HUES64 (cell line): ENCODE measurements at regions not wholly inside any gene's neighbourhood (a gene's known extent, or its start where the extent isn't known, plus 50 kb on each side); places are given as distances from the start of the nearest gene placed in this dataset.
"Not testable (repeated sequence)": the region's sequence is repeated elsewhere in the genome, so short reads cannot be mapped to it uniquely, and the experiment has no call there.

ENCODE experiments used
- H3K27ac ChIP-seq: 2 replicates; pipeline ENCODE4 v1.7.0; 2013; ENCODE audit warnings: low read depth, low read length, inconsistent platforms
- H3K27me3 ChIP-seq: 2 replicates; pipeline ENCODE4 v1.6.1; 2013; ENCODE audit warnings: mild to moderate bottlenecking, low read length; ENCODE audit not compliant: insufficient read depth
- H3K36me3 ChIP-seq: 2 replicates; pipeline ENCODE4 v1.6.1; 2013; ENCODE audit warnings: mild to moderate bottlenecking, low read length; ENCODE audit not compliant: insufficient read depth
- H3K4me1 ChIP-seq: 2 replicates; pipeline ENCODE4 v1.6.1; 2013; ENCODE audit warnings: mild to moderate bottlenecking, low read length, moderate library complexity; ENCODE audit not compliant: insufficient read depth
- H3K4me3 ChIP-seq: 2 replicates; pipeline ENCODE4 v1.5.1; 2013; ENCODE audit warnings: mild to moderate bottlenecking, low read length, moderate library complexity
- H3K9ac ChIP-seq: 2 replicates; pipeline ENCODE4 v1.6.1; 2013; ENCODE audit warnings: mild to moderate bottlenecking, low read depth, low read length
- H3K9me3 ChIP-seq: 2 replicates; pipeline ENCODE4 v1.6.1; 2013; ENCODE audit warnings: low read depth, low read length; ENCODE audit not compliant: insufficient read depth
- WGBS: fragments of 150-250, 120-280 bp; methylation state at CpG from one replicate; pipeline ENCODE4 v1.1.7; 2013; ENCODE audit warnings: missing lambda C conversion rate; 5-methylcytosine and 5-hydroxymethylcytosine counted together

DNA sequence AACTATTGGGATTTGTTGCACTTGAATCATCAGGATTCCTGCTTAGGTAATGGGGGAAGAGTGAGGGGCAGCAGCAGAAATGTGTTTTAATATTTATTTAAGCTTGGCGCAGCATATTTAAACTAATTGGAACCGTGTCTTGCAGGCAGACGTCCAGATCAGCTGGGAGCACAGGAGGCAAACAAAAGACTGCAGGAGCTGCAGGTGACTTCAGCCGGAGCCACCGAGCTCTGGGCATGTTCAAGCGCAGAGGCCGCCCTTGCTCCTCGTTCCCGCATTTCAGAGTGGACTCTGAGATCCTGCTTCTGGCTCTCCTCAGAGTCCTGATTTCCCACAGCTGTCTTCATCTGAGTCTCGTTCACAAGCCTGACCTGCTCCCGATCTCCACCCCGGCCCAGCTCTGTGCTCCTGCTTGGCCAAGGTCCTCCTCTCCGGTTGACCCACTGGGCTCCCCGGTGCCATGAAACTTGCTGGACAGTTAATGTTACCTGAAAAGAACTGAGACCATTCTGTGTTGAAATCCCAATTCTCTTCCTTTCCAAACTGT, 475.5 kb downstream of the SOX11 start:
- H3K36me3 ChIP-seq, result no peaks in the 10 kb centered on the region
- H3K27ac ChIP-seq, result no peak overlapping the region
- no peaks in the 10 kb centered on the region for H3K4me1 ChIP-seq
- no peak overlapping the region for H3K9ac ChIP-seq
- 90% methylated on average over 14 of the region's 14 CpGs for WGBS
- H3K27me3 ChIP-seq, result no peaks in the 10 kb centered on the region
- H3K4me3 ChIP-seq, result no peak overlapping the region
- no peaks in the 10 kb centered on the region for H3K9me3 ChIP-seq

- no peak overlapping the region for H3K27ac ChIP-seq
- no peaks in the 10 kb centered on the region for H3K4me1 ChIP-seq
- H3K27me3 ChIP-seq, result no peaks in the 10 kb centered on the region
- no peak overlapping the region for H3K9ac ChIP-seq
- H3K4me3 ChIP-seq, result no peak overlapping the region
- H3K9me3 ChIP-seq, result no peaks in the 10 kb centered on the region
- 100% methylated on average over 1 of the region's 1 CpG for WGBS
- no peaks in the 10 kb centered on the region for H3K36me3 ChIP-seq
Observed at GRCh38 chr2:6168485-6168884, 476.3 kb downstream of the SOX11 start.

- no peak overlapping the region for H3K9ac ChIP-seq
- WGBS, result 87% methylated on average over 3 of the region's 3 CpGs
- H3K27ac ChIP-seq, result no peak overlapping the region
- peaks cover 7% of the 10 kb centered on the region; the same call in 1 of the 2 replicates for H3K9me3 ChIP-seq
- no peaks in the 10 kb centered on the region for H3K27me3 ChIP-seq
- no peaks in the 10 kb centered on the region for H3K4me1 ChIP-seq
- no peak overlapping the region for H3K4me3 ChIP-seq
- no peaks in the 10 kb centered on the region for H3K36me3 ChIP-seq
Observed at GRCh38 chr2:6171294-6171693, 479.1 kb downstream of the SOX11 start.

DNA sequence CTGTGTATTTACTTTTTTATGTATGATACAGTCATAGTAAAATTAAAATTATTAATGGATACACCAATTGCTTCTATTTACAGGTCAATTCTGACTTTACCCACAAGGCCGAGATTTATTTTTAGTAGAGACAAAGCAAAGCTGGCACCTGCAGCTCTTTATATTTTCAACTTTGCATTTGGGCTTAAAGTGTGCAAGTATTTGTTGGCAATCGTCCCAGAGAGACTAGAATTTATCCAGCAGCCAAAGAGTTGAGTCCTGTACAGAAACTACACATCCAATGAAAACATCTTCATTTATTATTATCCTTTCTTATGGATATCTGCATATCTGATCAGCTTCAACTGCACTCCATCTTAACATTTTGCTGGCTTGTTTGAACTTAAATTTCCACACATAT, 485.6 kb downstream of the SOX11 start:
- H3K9ac ChIP-seq, result no peak overlapping the region
- no peaks in the 10 kb centered on the region for H3K36me3 ChIP-seq
- H3K27me3 ChIP-seq, result no peaks in the 10 kb centered on the region
- peaks cover 7% of the 10 kb centered on the region; the same call in 1 of the 2 replicates for H3K9me3 ChIP-seq
- H3K4me3 ChIP-seq, result no peak overlapping the region
- 97% methylated on average over 2 of the region's 2 CpGs for WGBS
- H3K4me1 ChIP-seq, result 0 out of 2 replicates have a peak, but pooled peaks cover 3% of the 10 kb centered on the region
- H3K27ac ChIP-seq, result no peak overlapping the region

DNA sequence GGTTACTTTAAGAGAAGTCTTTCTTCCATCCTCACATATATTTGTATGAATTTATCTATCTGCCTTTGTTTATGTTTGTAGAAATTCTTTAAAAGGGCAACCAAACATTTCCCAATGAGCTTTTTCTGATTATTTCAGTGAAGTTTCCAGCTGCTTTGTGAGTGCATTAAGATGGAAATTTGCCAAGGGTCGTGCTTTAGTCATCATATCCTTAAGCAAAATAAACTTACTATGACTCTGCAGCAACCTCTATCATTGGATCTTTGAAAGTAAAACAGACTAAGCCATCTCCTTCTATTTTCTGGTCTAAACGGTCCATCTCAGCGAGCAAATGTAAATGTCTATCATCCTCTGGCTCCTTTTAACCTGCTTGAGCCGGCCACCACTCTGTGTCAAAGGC, 489.3 kb downstream of the SOX11 start:
- no peaks in the 10 kb centered on the region for H3K36me3 ChIP-seq
- H3K27me3 ChIP-seq, result no peaks in the 10 kb centered on the region
- H3K27ac ChIP-seq, result no peak overlapping the region
- H3K9me3 ChIP-seq, result no peaks in the 10 kb centered on the region
- H3K4me1 ChIP-seq, result peaks cover 7% of the 10 kb centered on the region; the same call in 1 of the 2 replicates
- 81% methylated on average over 4 of the region's 4 CpGs for WGBS
- H3K4me3 ChIP-seq, result no peak overlapping the region
- H3K9ac ChIP-seq, result no peak overlapping the region

- H3K27ac ChIP-seq, result no peak overlapping the region
Observed at GRCh38 chr2:6181926-6182325, 489.7 kb downstream of the SOX11 start.

DNA sequence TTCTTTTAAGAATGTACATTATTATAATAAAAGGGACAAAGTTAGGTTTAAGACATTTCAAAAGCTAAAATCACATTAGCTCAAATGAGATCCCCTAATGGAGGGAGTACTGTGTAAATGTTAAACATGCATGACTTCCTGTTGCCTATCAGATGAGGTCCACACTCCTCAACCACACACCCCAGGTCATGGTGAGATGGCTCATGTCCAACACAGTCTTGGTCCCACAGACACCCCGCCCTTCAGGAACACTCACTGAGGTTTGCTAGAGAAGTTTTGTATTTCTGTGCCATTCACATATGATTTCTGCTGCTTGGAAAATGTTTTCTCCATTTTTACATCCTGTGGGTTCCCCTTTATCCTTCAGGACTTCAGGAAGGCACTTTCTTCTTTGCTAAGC, 491.0 kb downstream of the SOX11 start:
- Histone ChIP-seq H3K9ac (no peak overlapping the region), H3K4me1 (peaks cover 11% of the 10 kb centered on the region; the same call in 1 of the 2 replicates), H3K27ac (no peak overlapping the region), H3K4me3 (no peak overlapping the region), H3K9me3 (no peaks in the 10 kb centered on the region), H3K27me3 (no peaks in the 10 kb centered on the region), H3K36me3 (no peaks in the 10 kb centered on the region)
- 100% methylated on average over 1 of the region's 1 CpG for WGBS

More at GRCh38 chr2:6181926-6182325, 489.7 kb downstream of the SOX11 start:
- Histone ChIP-seq H3K4me3 (no peak overlapping the region), H3K4me1 (peaks cover 11% of the 10 kb centered on the region; the same call in 1 of the 2 replicates), H3K36me3 (no peaks in the 10 kb centered on the region), H3K9ac (no peak overlapping the region), H3K27me3 (no peaks in the 10 kb centered on the region), H3K9me3 (no peaks in the 10 kb centered on the region)
- WGBS, result 84% methylated on average over 4 of the region's 4 CpGs

DNA sequence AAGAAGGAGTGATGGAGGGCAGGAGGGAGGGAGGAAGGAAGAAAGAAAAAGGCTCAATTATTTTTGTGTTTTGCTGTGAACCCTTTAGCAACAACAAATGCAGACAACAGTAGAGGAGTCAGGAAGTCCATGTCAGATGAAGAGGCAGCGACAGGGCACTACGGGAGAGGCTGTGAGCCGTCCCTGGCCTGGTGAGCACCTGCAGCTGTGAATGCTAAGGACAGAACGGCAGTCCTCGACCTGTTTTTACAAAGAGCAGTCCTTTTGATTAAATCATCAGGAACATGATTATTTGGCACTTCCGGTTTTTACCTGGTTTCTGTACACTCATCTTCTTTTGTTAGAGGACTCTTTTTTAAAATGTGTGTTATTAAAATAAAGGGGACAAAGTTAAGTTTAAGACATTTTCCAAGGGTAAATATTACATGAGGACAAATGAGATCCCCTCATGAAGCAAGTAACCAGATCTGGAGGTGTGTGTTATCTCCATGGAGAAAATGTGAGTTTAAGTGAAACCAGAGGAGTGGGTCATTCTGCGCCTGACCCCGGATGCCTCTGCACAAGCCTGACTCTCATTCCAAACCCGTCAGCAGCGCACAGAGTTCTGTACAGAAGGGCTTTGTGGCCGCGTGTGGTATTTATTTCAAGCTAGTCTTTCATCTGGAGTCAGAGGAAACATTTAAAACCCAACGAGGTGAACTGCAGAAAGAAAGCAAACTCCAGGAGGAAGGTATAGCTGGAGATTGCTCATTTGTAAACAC, 492.5 kb downstream of the SOX11 start:
- Histone ChIP-seq H3K27ac (no peak overlapping the region), H3K4me1 (peaks cover 11% of the 10 kb centered on the region; the same call in 1 of the 2 replicates), H3K9ac (no peak overlapping the region), H3K9me3 (no peaks in the 10 kb centered on the region), H3K27me3 (no peaks in the 10 kb centered on the region), H3K4me3 (no peak overlapping the region), H3K36me3 (no peaks in the 10 kb centered on the region)
- WGBS, result 87% methylated on average over 13 of the region's 13 CpGs

- Histone ChIP-seq H3K27ac (no peak overlapping the region), H3K9me3 (no peaks in the 10 kb centered on the region), H3K27me3 (no peaks in the 10 kb centered on the region), H3K9ac (no peak overlapping the region; the same call in 1 of the 2 replicates), H3K36me3 (no peaks in the 10 kb centered on the region), H3K4me1 (peaks cover 11% of the 10 kb centered on the region; the same call in 1 of the 2 replicates), H3K4me3 (no peak overlapping the region)
- whole genome bisulfite sequencing, result 87% methylated on average over 7 of the region's 7 CpGs
Observed at GRCh38 chr2:6186332-6187151, 494.4 kb downstream of the SOX11 start.

DNA sequence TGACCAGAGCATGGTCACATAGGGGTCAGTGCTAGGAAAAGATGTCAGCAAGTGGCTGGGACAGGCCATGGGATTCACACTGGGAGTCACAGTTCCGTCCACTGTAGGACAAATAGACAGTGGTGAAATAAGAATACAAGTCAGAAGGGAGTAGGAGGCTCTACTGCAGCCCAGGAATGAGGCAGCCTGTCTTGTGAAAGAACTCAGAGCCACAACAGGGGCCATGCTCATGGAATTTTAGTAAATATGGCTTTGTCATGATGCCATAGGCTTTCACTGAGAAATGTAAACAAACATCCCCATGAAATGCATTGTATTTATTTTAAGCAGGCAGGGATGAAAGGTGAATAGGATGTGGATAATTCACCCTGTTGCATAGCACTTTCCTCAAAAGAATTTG, 504.3 kb downstream of the SOX11 start:
- H3K36me3 ChIP-seq, result no peaks in the 10 kb centered on the region
- H3K4me1 ChIP-seq, result no peaks in the 10 kb centered on the region
- no peaks in the 10 kb centered on the region for H3K27me3 ChIP-seq
- no peak overlapping the region for H3K4me3 ChIP-seq
- H3K9ac ChIP-seq, result no peak overlapping the region
- H3K9me3 ChIP-seq, result no peaks in the 10 kb centered on the region; the same call in 1 of the 2 replicates
- WGBS, result 84% methylated on average over 1 of the region's 1 CpG
- H3K27ac ChIP-seq, result no peak overlapping the region

DNA sequence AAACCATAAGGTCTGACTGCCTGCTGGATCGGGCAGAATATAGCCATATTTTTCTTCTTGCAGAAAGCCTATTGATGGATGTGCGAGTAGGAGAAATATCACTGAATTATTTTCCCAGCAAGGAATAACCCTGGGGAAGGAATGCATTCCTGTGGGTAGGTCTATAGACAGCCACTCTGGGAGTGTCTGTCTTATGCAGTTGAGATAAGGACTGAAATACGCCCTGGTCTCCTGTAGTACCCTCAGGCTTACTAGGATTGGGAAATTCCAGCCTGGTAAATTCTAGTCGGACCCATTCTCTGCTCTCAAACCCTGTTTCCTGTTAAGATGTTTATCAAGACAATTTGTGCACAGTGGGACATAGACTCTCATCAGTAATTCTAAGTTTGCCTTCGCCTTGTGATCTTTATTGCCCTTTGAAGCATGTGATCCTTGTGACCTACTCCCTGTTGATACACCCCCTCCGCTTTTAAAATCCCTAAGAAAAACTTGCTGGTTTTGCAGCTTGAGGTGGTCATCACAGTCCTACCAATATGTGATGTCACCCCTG, 506.3 kb downstream of the SOX11 start:
- H3K27ac ChIP-seq, H3K9me3 ChIP-seq: not testable (repeated sequence)
- 93% methylated on average over 6 of the region's 6 CpGs for WGBS

More for the DNA sequence above, 506.3 kb downstream of the SOX11 start:
- not testable (repeated sequence) for H3K36me3 ChIP-seq, H3K9ac ChIP-seq, H3K4me1 ChIP-seq, H3K27me3 ChIP-seq, H3K4me3 ChIP-seq
